ENCODE measurements at regions not wholly inside any gene's neighbourhood (a gene's known extent, or its start where the extent isn't known, plus 50 kb on each side); places are given as distances from the start of the nearest gene placed in this dataset.

DNA sequence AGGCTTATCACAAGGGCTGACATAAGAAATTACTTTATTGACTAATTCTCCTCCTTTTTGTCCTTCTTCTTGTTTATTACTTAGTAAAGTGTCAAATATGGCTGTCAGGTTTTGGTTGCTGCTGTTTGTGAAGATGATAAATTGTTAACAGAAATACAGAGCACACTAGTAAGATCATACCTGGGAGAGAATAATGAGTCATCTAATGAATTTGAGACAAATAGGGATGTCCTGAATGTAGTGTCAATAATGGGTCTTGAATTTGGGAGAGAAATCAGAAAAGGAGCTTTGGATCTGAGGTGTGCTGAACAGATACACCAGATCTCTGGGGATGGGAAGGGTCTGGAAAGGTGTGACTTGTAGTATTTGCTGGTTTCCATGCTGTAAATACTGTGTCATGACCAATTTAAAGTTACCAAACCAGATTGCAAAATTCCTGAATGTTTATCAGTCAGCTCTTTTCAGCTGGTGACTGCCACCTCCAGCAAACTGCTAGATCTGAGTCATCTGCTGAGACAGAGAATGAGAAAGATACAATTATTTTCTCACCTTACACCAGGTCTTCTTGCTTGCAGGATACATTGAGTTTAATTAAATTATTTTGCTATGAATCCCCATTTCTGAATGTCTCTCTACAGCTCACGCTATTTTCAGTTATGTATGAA is 76.7 kb upstream of the SATB1 start:
- TF ChIP-seq POLR2A (IDR thresholded peaks at IDR 0.05) (no peak), CTCF (IDR thresholded peaks at IDR 0.05) (no peak), EP300 (IDR thresholded peaks at IDR 0.05) (no peak)

All from ovary (tissue), 3 donors.